Activated CD8-positive, alpha-beta T cell treated with anti-CD3 and anti-CD28 coated beads for 36 hours (primary cell): ENCODE measurements at regions not wholly inside any gene's neighbourhood (a gene's known extent, or its start where the extent isn't known, plus 50 kb on each side); places are given as distances from the start of the nearest gene placed in this dataset.

Source experiments
- ATAC-seq: fragments of 200-7000 bp; cut with Tn5 transposase; one replicate; pipeline ENCODE4 v1.10.0; 2021; ENCODE audit warnings: mild to moderate bottlenecking, moderate library complexity
- CTCF ChIA-PET: fragments of 350-600 bp; sonication (Branson Sonifier 250); formaldehyde crosslinking; loops from one replicate; lab custom pipeline; 2021; ENCODE audit warnings: antibody characterized with exemption; lab: Charles Lee
- POLR2A ChIA-PET: fragments of 350-600 bp; sonication (Branson Sonifier 250); formaldehyde crosslinking; loops from one replicate; lab custom pipeline; 2021; ENCODE audit warnings: antibody characterized with exemption; lab: Charles Lee
- DNase-seq: peaks from one replicate; pipeline ENCODE4 v3.0.0-alpha.2; 2020
- H3K27ac Mint-ChIP-seq: one replicate; pipeline ENCODE4 v1.8.0; 2021; ENCODE audit warnings: mild to moderate bottlenecking, mixed read lengths
- H3K27me3 Mint-ChIP-seq: one replicate; pipeline ENCODE4 v1.8.0; 2021; ENCODE audit warnings: mixed read lengths
- H3K36me3 Mint-ChIP-seq: one replicate; pipeline ENCODE4 v1.8.0; 2021; ENCODE audit warnings: low read depth, mixed read lengths
- H3K4me1 Mint-ChIP-seq: one replicate; pipeline ENCODE4 v1.8.0; 2021; ENCODE audit warnings: low read depth, mixed read lengths
- H3K4me3 Mint-ChIP-seq: one replicate; pipeline ENCODE4 v1.8.0; 2021; ENCODE audit warnings: mild to moderate bottlenecking, moderate library complexity, mixed read lengths
- H3K9me3 Mint-ChIP-seq: one replicate; pipeline ENCODE4 v1.8.0; 2021; ENCODE audit warnings: mixed read lengths
- intact Hi-C: fragments of 100-400 bp; cut with micrococcal nuclease; formaldehyde crosslinking; loops from one replicate; pipeline ENCODE4 v1.10.0; 2022
- TF ChIP-seq, protein P1 (sequence below): fragments of 200-600 bp; IDR thresholded peaks from one replicate; pipeline ENCODE4 v1.8.0; 2022; ENCODE audit warnings: antibody characterized with exemption, mild to moderate bottlenecking

DNA sequence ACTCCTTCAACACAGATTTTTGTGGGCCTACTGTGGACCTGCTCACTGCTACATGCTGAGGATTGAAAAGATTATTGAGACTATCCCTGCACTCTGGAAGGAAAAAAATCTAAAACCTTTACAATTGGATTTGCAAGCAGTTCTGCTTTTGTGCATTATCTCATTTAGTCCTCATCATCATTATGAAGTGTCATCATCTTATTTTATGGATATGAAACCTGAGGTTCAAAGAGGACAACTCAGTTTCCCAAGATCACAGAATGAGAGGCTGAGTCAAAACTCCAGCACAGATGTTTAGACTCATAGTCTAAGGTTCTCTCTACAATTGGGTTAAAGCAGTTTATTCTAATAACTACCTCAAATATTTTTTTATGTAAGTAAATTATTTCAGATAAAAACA is 160.2 kb upstream of the MARCKS start:
- no peak overlapping the region for H3K27ac Mint-ChIP-seq
- CTCF ChIA-PET = no interaction called here
- H3K36me3 Mint-ChIP-seq = no peaks in the 10 kb centered on the region
- no peak for DNase-seq
- intact Hi-C loops = no loop called here
- H3K9me3 Mint-ChIP-seq = no peaks in the 10 kb centered on the region
- H3K4me1 Mint-ChIP-seq = no peaks in the 10 kb centered on the region
- no peak overlapping the region for H3K4me3 Mint-ChIP-seq
- H3K27me3 Mint-ChIP-seq = peaks cover 1% of the 10 kb centered on the region
- ATAC-seq = no peak
- TF ChIP-seq, protein P1, sequence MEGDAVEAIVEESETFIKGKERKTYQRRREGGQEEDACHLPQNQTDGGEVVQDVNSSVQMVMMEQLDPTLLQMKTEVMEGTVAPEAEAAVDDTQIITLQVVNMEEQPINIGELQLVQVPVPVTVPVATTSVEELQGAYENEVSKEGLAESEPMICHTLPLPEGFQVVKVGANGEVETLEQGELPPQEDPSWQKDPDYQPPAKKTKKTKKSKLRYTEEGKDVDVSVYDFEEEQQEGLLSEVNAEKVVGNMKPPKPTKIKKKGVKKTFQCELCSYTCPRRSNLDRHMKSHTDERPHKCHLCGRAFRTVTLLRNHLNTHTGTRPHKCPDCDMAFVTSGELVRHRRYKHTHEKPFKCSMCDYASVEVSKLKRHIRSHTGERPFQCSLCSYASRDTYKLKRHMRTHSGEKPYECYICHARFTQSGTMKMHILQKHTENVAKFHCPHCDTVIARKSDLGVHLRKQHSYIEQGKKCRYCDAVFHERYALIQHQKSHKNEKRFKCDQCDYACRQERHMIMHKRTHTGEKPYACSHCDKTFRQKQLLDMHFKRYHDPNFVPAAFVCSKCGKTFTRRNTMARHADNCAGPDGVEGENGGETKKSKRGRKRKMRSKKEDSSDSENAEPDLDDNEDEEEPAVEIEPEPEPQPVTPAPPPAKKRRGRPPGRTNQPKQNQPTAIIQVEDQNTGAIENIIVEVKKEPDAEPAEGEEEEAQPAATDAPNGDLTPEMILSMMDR = no peak
- POLR2A ChIA-PET = no interaction called here

DNA sequence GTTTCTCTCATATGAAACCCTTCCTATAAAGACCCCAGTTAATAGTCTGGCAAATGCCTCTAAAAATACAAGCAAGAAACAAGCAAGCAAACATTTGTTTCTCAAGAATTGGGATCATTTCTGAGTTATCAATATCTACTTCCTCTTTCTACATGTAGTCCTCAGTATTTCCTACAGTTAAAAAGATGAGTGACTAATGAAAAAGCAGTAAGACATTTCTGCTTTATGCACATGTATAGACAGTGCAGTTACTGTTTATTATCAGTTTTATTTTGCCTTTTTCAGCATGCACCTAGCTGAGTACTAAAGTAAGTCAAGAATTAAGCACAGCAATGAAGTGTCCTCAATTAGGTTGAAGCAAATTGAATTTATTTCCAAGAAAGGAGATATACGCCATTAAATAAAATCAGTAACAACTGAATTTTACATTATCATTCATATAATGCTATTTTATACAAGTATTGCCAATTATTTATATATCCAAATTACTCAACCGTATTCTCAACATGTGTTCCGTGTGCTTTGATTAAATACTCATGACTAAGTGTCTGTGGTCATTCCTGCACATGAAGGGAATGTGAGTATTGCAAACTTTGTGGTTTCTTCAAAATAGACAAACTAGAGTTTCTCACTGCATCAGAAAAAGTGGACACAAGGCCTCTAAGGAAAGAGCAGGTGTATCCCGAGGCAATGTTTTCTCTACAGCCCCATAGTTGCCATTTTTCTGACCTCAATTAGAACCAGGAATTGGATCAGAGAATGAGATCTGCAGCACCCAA is 159.3 kb upstream of the MARCKS start:
- Mint-ChIP-seq H3K4me3 (no peak overlapping the region), H3K36me3 (no peaks in the 10 kb centered on the region), H3K4me1 (no peaks in the 10 kb centered on the region), H3K9me3 (no peaks in the 10 kb centered on the region), H3K27ac (no peak overlapping the region), H3K27me3 (peaks cover 1% of the 10 kb centered on the region)
- POLR2A ChIA-PET = no interaction called here
- intact Hi-C loops = no loop called here
- DNase-seq = no peak
- CTCF ChIA-PET = no interaction called here
- TF ChIP-seq, protein P1 = no peak
- ATAC-seq = no peak

DNA sequence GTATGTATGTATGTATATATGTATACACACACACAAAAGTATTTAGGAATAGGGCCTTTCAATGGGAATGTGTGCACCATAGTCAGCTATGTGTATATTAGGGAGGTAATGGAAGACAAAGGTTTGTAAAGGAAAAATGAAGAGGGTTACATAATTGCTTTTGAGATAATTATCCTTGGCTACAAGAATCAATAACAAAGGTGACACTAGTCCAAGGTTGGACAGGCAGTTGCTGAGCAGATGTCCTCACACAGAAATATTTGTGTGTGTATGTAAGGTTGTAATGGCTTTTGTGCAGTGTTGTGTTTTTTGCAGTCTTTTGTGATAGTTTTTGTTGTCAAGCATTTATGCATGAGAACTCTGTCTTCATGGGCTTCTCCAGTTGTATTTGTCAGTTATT is 157.9 kb upstream of the MARCKS start:
- intact Hi-C loops = no loop called here
- Mint-ChIP-seq H3K36me3 (no peaks in the 10 kb centered on the region), H3K9me3 (no peaks in the 10 kb centered on the region), H3K27me3 (peaks cover 1% of the 10 kb centered on the region), H3K27ac (no peak overlapping the region), H3K4me1 (no peaks in the 10 kb centered on the region), H3K4me3 (no peak overlapping the region)
- ChIA-PET POLR2A (no interaction called here), CTCF (no interaction called here)
- DNase-seq = no peak
- TF ChIP-seq, protein P1 = no peak
- no peak for ATAC-seq

DNA sequence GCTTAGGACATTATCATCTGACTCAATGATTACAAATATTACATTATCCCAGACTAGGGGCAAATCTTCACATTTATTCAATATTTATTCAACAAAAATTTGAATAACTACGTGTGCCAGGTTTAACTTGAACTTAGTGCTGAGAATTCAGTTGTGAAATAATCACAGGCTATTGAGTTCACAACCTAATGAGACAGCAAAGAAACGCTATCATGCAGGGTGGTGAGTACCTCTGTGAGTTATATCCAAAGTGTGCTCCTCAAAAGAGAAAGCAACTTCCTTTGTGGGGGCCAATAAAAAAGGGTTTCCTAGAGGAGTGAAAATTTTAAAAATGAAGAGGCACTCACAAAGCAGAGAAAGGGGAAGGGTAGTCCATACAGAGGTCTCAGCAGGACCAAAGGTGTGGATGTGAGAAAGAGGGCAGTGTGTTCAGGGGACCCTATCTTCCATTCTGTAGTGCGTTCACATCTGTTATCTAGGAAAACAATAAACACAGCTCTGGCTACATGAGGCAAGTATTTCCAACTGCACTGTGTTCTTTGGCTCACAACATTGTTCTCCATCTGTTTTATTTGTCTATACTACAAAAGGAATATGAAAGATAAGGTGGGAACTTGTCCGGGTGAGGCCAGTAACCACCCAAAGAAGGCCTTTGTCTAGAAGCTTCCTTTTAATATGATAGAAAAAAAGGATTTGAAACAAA is 155.4 kb upstream of the MARCKS start:
- no peaks in the 10 kb centered on the region for H3K4me1 Mint-ChIP-seq
- CTCF ChIA-PET = no interaction called here
- H3K9me3 Mint-ChIP-seq = no peaks in the 10 kb centered on the region
- no peaks in the 10 kb centered on the region for H3K36me3 Mint-ChIP-seq
- TF ChIP-seq, protein P1 = no peak
- intact Hi-C loops = no loop called here
- H3K27ac Mint-ChIP-seq = no peak overlapping the region
- no peak for DNase-seq
- POLR2A ChIA-PET = no interaction called here
- H3K27me3 Mint-ChIP-seq = peaks cover 1% of the 10 kb centered on the region
- no peak for ATAC-seq
- H3K4me3 Mint-ChIP-seq = no peak overlapping the region

DNA sequence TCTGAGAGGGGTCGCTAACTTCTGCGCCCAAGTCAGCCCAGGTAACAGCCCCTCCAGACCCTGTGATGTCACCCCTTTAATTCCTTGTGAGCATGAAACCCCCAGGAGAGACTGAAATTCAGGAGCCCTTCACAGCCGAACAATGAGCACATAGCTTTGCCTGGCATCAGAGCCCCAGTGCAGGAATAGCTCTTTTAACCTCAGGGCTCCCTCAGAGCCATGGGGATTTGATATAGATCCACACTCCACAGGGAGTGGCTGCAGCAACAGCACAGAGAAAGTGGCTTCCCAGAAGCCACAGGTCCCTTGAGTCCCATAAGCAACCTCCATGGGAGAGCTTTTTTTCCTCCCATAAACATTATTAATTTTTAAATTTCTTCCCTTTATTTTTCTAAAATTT is 150.0 kb upstream of the MARCKS start:
- TF ChIP-seq, protein P1 = no peak
- Mint-ChIP-seq H3K27ac (no peak overlapping the region), H3K4me1 (no peaks in the 10 kb centered on the region), H3K27me3 (peaks cover 1% of the 10 kb centered on the region), H3K9me3 (no peaks in the 10 kb centered on the region), H3K36me3 (no peaks in the 10 kb centered on the region), H3K4me3 (no peak overlapping the region)
- CTCF ChIA-PET = no interaction called here
- POLR2A ChIA-PET = no interaction called here
- no peak for DNase-seq
- ATAC-seq = no peak
- intact Hi-C loops = no loop called here
